Esophagus muscularis mucosa (tissue), 4 donors: ENCODE measurements at regions not wholly inside any gene's neighbourhood (a gene's known extent, or its start where the extent isn't known, plus 50 kb on each side); places are given as distances from the start of the nearest gene placed in this dataset.

ENCODE experiments used
- EP300 ChIP-seq: sonication (generic); formaldehyde crosslinking; IDR thresholded peaks from one replicate; pipeline ENCODE4 v1.6.1; 2017; ENCODE audit warnings: antibody characterized with exemption
- POLR2A ChIP-seq: fragments of 450-650 bp; IDR thresholded peaks from one replicate; pipeline ENCODE4 v1.6.1; 2017; ENCODE audit warnings: antibody characterized with exemption, moderate library complexity, mild to moderate bottlenecking, low read depth
- POLR2AphosphoS5 ChIP-seq, 2 donors: sonication (generic); formaldehyde crosslinking; IDR thresholded peaks; one replicate each; pipeline ENCODE4 v1.6.1; 2017; ENCODE audit warnings: antibody characterized with exemption in 2 of 2
- TF ChIP-seq, protein P1 (sequence below), 3 experiments: fragments of 200-600 bp in 2 of 3; fragments of 450-650 bp in 1 of 3; sonication (generic) in 2 of 3; IDR thresholded peaks; one replicate each; pipeline ENCODE4 v1.5.1; 2017 to 2019; ENCODE audit warnings: antibody characterized with exemption in 3 of 3, mild to moderate bottlenecking in 2 of 3, moderate library complexity in 1 of 3

DNA sequence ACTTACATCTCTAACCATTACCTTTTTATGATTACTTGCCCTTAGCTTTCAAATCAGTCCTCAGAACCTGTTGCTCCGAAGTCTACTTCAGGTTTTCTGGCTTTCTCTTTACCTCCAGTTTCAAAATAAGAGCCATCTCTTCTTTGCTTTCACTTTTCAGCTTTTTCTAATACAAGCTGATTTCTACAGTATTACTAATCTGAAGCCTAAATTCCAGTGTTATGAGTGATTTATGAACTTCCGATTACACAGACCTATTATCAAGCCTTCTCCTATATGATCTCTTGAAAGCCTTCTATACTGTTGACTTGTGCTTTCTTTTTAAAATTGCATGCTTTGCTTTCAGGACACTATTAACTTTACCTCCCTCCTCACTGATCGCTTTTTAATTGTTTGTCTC lies 1307.8 kb upstream of the CELF2 start:
- no peak for TF ChIP-seq POLR2AphosphoS5 (IDR thresholded peaks at IDR 0.05)
- TF ChIP-seq, protein P1, sequence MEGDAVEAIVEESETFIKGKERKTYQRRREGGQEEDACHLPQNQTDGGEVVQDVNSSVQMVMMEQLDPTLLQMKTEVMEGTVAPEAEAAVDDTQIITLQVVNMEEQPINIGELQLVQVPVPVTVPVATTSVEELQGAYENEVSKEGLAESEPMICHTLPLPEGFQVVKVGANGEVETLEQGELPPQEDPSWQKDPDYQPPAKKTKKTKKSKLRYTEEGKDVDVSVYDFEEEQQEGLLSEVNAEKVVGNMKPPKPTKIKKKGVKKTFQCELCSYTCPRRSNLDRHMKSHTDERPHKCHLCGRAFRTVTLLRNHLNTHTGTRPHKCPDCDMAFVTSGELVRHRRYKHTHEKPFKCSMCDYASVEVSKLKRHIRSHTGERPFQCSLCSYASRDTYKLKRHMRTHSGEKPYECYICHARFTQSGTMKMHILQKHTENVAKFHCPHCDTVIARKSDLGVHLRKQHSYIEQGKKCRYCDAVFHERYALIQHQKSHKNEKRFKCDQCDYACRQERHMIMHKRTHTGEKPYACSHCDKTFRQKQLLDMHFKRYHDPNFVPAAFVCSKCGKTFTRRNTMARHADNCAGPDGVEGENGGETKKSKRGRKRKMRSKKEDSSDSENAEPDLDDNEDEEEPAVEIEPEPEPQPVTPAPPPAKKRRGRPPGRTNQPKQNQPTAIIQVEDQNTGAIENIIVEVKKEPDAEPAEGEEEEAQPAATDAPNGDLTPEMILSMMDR (IDR thresholded peaks at IDR 0.05), result no peak
- TF ChIP-seq POLR2A, result no peak
- TF ChIP-seq EP300, result no peak
